GM21619 (cell line): ENCODE measurements at regions not wholly inside any gene's neighbourhood (a gene's known extent, or its start where the extent isn't known, plus 50 kb on each side); places are given as distances from the start of the nearest gene placed in this dataset.

ENCODE experiments used
- ATAC-seq: cut with Tn5 transposase; IDR thresholded peaks from one replicate; pipeline ENCODE4 v1.9.1; 2021; ENCODE audit not compliant: unreplicated experiment

DNA sequence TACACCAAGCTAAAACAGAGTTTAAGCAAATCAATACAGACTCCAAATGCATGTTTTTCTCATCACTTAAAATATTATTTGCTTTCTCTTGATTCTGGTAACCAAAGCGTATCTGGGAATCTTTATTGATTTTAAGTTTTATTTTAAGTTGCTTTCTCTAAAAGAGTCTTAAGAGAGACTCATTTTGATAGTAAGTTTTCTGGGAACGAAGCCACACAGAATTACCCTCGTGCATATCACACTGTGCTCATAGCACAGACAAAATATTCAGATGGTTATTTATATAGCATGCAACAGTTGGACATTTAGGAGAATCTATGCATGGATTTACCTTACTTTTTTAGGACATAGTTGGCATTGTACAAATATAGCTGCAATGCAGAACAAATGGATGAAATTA lies 597.5 kb upstream of the NRXN1 start:
- no peak for ATAC-seq

DNA sequence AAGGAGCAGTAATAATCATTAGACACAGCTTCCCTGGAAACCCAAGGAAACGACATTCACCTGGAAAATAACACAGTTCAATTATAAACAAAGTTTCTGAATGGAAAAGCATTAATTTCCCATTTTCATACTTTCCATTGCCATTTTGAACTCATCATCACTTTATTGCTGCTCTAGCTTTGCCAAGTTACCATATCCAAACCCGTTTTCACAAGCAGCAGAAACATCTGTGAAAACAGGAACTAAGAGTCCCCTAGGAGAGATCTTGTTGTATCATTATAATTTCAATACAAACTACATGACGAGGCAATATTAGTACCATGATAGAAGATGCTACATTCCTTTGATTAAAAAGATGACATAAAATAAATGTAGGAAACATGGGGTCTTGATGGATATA lies 597.0 kb upstream of the NRXN1 start:
- no peak for ATAC-seq

GRCh38 chr2:51624995-51625394 lies 593.1 kb upstream of the NRXN1 start:
- ATAC-seq: no peak

DNA sequence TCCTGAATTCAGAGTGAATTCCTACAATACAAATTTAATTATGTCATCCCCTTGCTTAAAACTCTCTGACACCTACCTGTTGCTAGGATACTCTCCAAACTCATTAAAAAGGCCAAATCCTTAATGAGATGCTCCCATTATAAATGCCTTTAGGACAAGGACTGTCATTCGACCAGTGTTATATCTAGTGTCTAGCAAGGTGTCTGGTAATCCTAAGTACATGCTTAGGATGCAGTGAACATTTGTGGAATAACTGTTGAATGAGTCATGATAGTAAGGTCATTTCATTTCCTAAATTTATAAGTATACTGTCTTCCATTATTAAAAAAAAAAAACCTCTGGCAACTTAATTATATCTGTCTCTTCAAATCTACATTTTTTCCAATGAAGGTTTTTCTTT lies 588.9 kb upstream of the NRXN1 start:
- no peak for ATAC-seq

GRCh38 chr2:51619961-51620360 lies 588.0 kb upstream of the NRXN1 start:
- ATAC-seq: no peak

- ATAC-seq: no peak
Observed at GRCh38 chr2:51612387-51612786, 580.5 kb upstream of the NRXN1 start.

- ATAC-seq: no peak
Observed at GRCh38 chr2:51601706-51602105, 569.8 kb upstream of the NRXN1 start.

DNA sequence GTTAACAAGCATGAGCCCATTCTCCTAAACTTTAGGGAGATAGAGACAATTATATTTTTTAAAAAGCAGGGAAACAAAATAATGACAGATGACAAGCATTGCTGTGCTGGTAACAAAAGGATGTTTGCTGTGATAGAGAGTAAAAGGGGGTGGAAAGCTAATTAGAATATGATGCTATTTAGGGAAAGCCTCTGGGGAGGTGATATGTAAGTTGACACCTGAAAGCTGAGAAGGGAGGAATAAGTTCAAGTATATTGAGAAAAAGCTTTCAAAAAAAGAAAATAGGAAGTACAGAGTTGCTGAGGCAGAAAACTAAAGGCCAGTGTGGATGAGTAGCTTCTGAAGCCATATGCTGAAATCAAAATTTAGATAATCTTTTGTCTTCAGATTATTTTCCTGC lies 565.2 kb upstream of the NRXN1 start:
- ATAC-seq: no peak

DNA sequence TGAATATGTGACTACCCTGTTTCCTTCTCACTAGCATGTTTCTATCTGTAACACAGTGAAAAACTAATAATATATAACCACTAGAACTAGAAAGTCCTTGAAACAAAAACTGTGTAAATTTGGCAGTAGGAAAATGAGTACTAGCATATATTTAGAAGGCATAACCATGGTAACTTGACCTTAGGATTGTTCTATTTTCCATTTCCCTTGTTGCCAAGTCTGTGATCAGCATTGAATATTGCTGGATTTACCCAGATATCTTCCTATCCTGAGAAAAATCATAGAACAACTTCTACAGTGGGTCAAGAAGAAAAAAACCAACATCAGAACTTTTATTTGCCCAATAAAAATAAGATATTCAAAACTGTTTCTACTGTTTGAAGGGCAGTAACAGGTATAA lies 563.9 kb upstream of the NRXN1 start:
- no peak for ATAC-seq

GRCh38 chr2:51581636-51582267 lies 549.8 kb upstream of the NRXN1 start:
- no peak for ATAC-seq

DNA sequence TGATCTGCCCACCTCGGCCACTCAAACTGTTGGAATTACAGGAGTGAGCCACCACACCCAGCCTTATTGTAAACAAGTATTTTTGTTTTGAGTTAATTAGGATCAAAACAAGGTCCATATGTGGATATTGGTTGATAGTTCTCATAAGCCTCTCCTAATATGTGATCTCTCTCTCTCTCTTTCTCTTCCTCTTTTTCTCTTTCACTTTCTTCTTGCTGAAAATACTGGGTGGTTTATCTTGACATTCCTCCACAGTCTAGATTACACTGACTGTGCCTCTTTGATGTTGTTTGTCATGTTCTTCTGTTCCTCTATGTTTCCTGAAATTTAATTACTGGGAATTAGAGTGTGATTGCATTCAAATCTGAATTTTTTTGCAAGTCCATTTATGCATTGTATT lies 547.5 kb upstream of the NRXN1 start:
- no peak for ATAC-seq

GRCh38 chr2:51575181-51575580 lies 543.2 kb upstream of the NRXN1 start:
- ATAC-seq: no peak

DNA sequence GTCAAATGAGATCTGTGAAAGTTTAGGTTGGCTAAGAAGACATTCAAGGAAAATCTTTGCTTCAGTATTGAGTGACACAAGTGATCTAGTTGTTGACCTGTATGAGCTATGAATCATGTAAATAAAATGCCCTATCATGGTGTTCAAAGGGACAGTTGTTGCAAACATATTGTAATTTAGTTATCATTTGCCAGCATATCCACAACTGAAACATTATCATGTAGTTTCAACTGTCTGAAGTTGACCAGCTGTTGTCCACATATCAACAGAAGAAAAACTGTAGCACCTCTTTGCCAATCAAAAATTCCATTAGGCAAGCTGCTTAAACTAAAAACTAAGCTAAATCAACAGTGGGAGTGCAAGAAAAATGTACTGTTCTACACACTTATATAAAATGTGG lies 527.1 kb upstream of the NRXN1 start:
- no peak for ATAC-seq

GRCh38 chr2:51553476-51553875 lies 521.5 kb upstream of the NRXN1 start:
- ATAC-seq: no peak

DNA sequence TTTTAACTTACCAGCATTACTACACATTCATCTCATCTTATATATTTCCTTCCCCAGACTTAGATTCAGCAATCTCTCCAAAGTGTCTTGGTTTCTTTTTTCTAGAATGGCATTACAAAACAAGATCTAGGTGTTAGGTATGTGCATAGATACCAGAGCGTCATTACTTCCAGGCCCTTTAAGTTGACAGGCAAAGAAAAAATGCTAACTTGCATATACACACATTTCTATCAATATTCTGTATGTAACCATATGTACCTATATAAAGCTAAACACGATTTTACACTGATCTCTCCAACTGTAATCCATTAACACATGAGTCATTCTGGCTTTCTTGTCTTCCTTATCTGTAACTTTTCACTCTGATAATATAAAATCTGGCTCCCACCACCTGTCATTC lies 503.8 kb upstream of the NRXN1 start:
- no peak for ATAC-seq

GRCh38 chr2:51534166-51534565 lies 502.2 kb upstream of the NRXN1 start:
- no peak for ATAC-seq

GRCh38 chr2:51528156-51528555 lies 496.2 kb upstream of the NRXN1 start:
- no peak for ATAC-seq

DNA sequence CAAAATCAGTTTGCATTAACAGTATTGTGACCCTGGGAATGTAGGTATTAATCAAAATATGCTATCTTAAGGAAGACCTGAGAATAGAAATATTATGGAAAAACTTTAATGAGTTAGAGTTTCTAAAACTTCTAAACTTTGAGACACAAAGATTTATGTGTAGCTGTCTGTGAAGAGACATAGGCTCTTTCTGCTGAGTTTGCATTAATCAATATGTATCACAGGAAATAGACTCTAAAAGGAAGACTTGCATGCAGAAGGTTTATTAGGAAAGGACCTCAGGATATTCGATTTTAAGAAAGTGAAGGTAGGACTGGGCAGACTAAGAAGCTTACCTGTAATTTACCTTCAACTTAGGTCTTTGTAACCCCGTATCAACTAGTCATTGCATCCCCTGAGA lies 494.8 kb upstream of the NRXN1 start:
- no peak for ATAC-seq

GRCh38 chr2:51516667-51517066 lies 484.7 kb upstream of the NRXN1 start:
- ATAC-seq: no peak

GRCh38 chr2:51511002-51511401 lies 479.1 kb upstream of the NRXN1 start:
- ATAC-seq: peak; percentile 75

GRCh38 chr2:51510303-51510702 lies 478.4 kb upstream of the NRXN1 start:
- no peak for ATAC-seq

DNA sequence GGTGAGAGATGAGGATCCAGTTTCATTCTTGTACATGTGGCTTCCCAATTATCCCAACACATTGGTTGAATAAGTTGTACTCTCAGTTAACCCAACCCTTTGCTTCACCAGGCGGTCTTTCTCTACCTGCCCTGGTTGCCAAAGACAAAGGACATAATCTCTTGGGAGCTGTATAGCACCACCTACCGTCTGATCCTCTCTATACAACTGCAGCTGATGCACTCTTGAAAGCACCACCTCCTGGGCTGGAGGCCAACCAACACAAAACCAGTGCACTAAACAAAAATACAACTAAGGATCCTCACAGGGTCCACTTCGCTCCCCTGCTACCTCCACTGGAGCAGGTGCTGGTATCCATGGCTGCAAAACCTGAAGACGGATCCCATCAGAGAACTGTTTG lies 473.6 kb upstream of the NRXN1 start:
- ATAC-seq: no peak

- no peak for ATAC-seq
Observed at GRCh38 chr2:51490576-51491234, 458.8 kb upstream of the NRXN1 start.
